SK-N-SH treated with all-trans-retinoic acid at 6 μM for 48 hours (cell line): ENCODE measurements at regions not wholly inside any gene's neighbourhood (a gene's known extent, or its start where the extent isn't known, plus 50 kb on each side); places are given as distances from the start of the nearest gene placed in this dataset.

Experiments used
- ATAC-seq: fragments of 200-7000 bp; cut with Tn5 transposase; 3 replicates; pipeline ENCODE4 v1.9.1; 2020; ENCODE audit warnings: mild to moderate bottlenecking, moderate library complexity
- ARNTL ChIP-seq: fragments of 450-650 bp; formaldehyde crosslinking; IDR thresholded peaks from 2 replicates; pipeline ENCODE4 v1.5.0; 2020; ENCODE audit warnings: low read depth, mild to moderate bottlenecking, moderate library complexity, borderline replicate concordance
- BACH2 ChIP-seq: fragments of 250-450 bp; sonication (Bioruptor Pico); IDR thresholded peaks from 2 replicates; pipeline ENCODE4 v1.9.0; 2021; ENCODE audit warnings: mild to moderate bottlenecking, borderline replicate concordance
- CREB5 ChIP-seq: fragments of 250-450 bp; sonication (Bioruptor Pico); IDR thresholded peaks from 2 replicates; pipeline ENCODE4 v1.5.1; 2020; ENCODE audit warnings: low read depth, mild to moderate bottlenecking, moderate library complexity
- CSDC2 ChIP-seq: fragments of 250-450 bp; sonication (Bioruptor Pico); IDR thresholded peaks from 2 replicates; pipeline ENCODE4 v1.5.0; 2020; ENCODE audit warnings: mild to moderate bottlenecking, moderate library complexity
- CSRNP3 ChIP-seq: fragments of 250-450 bp; sonication (Bioruptor Pico); IDR thresholded peaks from 2 replicates; pipeline ENCODE4 v1.5.1; 2021; ENCODE audit warnings: mild to moderate bottlenecking, moderate library complexity
- ESRRG ChIP-seq: fragments of 250-450 bp; sonication (Bioruptor Pico); IDR thresholded peaks from 2 replicates; pipeline ENCODE4 v1.6.1; 2021; ENCODE audit warnings: mild to moderate bottlenecking
- GLIS3 ChIP-seq: fragments of 250-450 bp; sonication (Bioruptor Pico); IDR thresholded peaks from 2 replicates; pipeline ENCODE4 v1.5.0; 2020; ENCODE audit warnings: mild to moderate bottlenecking, moderate library complexity
- ISL1 ChIP-seq: fragments of 250-450 bp; sonication (Bioruptor Pico); IDR thresholded peaks from 2 replicates; pipeline ENCODE4 v2.1.2; 2022; ENCODE audit warnings: mild to moderate bottlenecking, moderate library complexity
- OSR1 ChIP-seq: fragments of 250-450 bp; sonication (Bioruptor Pico); IDR thresholded peaks from 2 replicates; pipeline ENCODE4 v1.8.0; 2022; ENCODE audit warnings: moderate library complexity, mild to moderate bottlenecking, inconsistent platforms
- PATZ1 ChIP-seq: fragments of 250-450 bp; sonication (Bioruptor Pico); IDR thresholded peaks from 2 replicates; pipeline ENCODE4 v1.8.0; 2020; ENCODE audit warnings: mild to moderate bottlenecking, moderate library complexity, borderline replicate concordance
- POU6F1 ChIP-seq: fragments of 250-450 bp; sonication (Bioruptor Pico); IDR thresholded peaks from 2 replicates; pipeline ENCODE4 v1.8.0; 2021; ENCODE audit warnings: low read depth, mild to moderate bottlenecking, moderate library complexity, borderline replicate concordance
- PPARA ChIP-seq: fragments of 250-450 bp; sonication (Bioruptor Pico); IDR thresholded peaks from 2 replicates; pipeline ENCODE4 v1.5.0; 2020; ENCODE audit warnings: mild to moderate bottlenecking, borderline replicate concordance
- RARB ChIP-seq: fragments of 250-450 bp; sonication (Bioruptor Pico); IDR thresholded peaks from 2 replicates; pipeline ENCODE4 v1.8.0; 2021; ENCODE audit warnings: mild to moderate bottlenecking, moderate library complexity
- TCF4 ChIP-seq: fragments of 250-450 bp; sonication (Bioruptor Pico); IDR thresholded peaks from 2 replicates; pipeline ENCODE4 v1.8.0; 2021; ENCODE audit warnings: mild to moderate bottlenecking, moderate library complexity, borderline replicate concordance
- TOX ChIP-seq: fragments of 250-450 bp; sonication (Bioruptor Pico); IDR thresholded peaks from 2 replicates; pipeline ENCODE4 v1.8.0; 2021; ENCODE audit warnings: mild to moderate bottlenecking, moderate library complexity, borderline replicate concordance
- TSHZ2 ChIP-seq: fragments of 250-450 bp; sonication (Bioruptor Pico); IDR thresholded peaks from 2 replicates; pipeline ENCODE4 v1.5.0; 2020; ENCODE audit warnings: mild to moderate bottlenecking, moderate library complexity
- ZC3H10 ChIP-seq: fragments of 250-450 bp; sonication (Bioruptor Pico); IDR thresholded peaks from 2 replicates; pipeline ENCODE4 v1.5.1; 2021; ENCODE audit warnings: mild to moderate bottlenecking, moderate library complexity
- ZFP3 ChIP-seq: fragments of 250-450 bp; sonication (Bioruptor Pico); IDR thresholded peaks from 2 replicates; pipeline ENCODE4 v1.5.0; 2020; ENCODE audit warnings: mild to moderate bottlenecking, moderate library complexity
- ZFP30 ChIP-seq: fragments of 450-650 bp; formaldehyde crosslinking; IDR thresholded peaks from 2 replicates; pipeline ENCODE4 v1.5.0; 2022; ENCODE audit warnings: mild to moderate bottlenecking, moderate library complexity
- ZNF565 ChIP-seq: fragments of 450-650 bp; formaldehyde crosslinking; conservative IDR thresholded peaks from 2 replicates; pipeline ENCODE4 v1.5.0; 2020; ENCODE audit warnings: low read depth, mild to moderate bottlenecking, moderate library complexity
- ZNF70 ChIP-seq: fragments of 450-650 bp; formaldehyde crosslinking; IDR thresholded peaks from 2 replicates; pipeline ENCODE4 v1.5.0; 2020; ENCODE audit warnings: mild to moderate bottlenecking, moderate library complexity
- ZNF8 ChIP-seq: fragments of 450-650 bp; formaldehyde crosslinking; IDR thresholded peaks from 2 replicates; pipeline ENCODE4 v1.5.0; 2020; ENCODE audit warnings: mild to moderate bottlenecking, moderate library complexity

GRCh38 chr7:47677093-47677492 lies 95.2 kb upstream of the TNS3 start:
- ATAC-seq: no peak

GRCh38 chr7:47672977-47673381 lies 91.1 kb upstream of the TNS3 start:
- no peak for ATAC-seq
- no peak for TF ChIP-seq PATZ1 (CRISPR knock-in tag)
- TF ChIP-seq TCF4 (CRISPR knock-in tag): no peak
- no peak for TF ChIP-seq ZFP3
- TF ChIP-seq GLIS3 (CRISPR knock-in tag): no peak
- TF ChIP-seq BACH2 (CRISPR knock-in tag): no peak
- TF ChIP-seq TSHZ2 (CRISPR knock-in tag): no peak
- TF ChIP-seq ZC3H10 (CRISPR knock-in tag): no peak
- TF ChIP-seq OSR1: no peak
- no peak for TF ChIP-seq ESRRG (CRISPR knock-in tag)
- TF ChIP-seq CSDC2 (CRISPR knock-in tag): no peak
- TF ChIP-seq ZNF565: no peak
- TF ChIP-seq ARNTL (CRISPR knock-in tag): no peak
- no peak for TF ChIP-seq TOX (CRISPR knock-in tag)
- no peak for TF ChIP-seq CREB5 (CRISPR knock-in tag)
- TF ChIP-seq ZFP30 (CRISPR knock-in tag): no peak

More at GRCh38 chr7:47677093-47677492, 95.2 kb upstream of the TNS3 start:
- no peak for TF ChIP-seq ZNF8 (CRISPR knock-in tag)
- no peak for TF ChIP-seq CSDC2 (CRISPR knock-in tag)
- TF ChIP-seq RARB (CRISPR knock-in tag): no peak
- no peak for TF ChIP-seq BACH2 (CRISPR knock-in tag)
- TF ChIP-seq ARNTL (CRISPR knock-in tag): no peak
- TF ChIP-seq ESRRG (CRISPR knock-in tag): no peak
- TF ChIP-seq ISL1 (CRISPR knock-in tag): no peak
- TF ChIP-seq CREB5 (CRISPR knock-in tag): no peak
- no peak for TF ChIP-seq PPARA (CRISPR knock-in tag)
- TF ChIP-seq ZNF70: no peak
- TF ChIP-seq POU6F1 (CRISPR knock-in tag): no peak
- TF ChIP-seq PATZ1 (CRISPR knock-in tag): no peak
- no peak for TF ChIP-seq CSRNP3 (CRISPR knock-in tag)
